GM21619 (cell line): ENCODE measurements at regions not wholly inside any gene's neighbourhood (a gene's known extent, or its start where the extent isn't known, plus 50 kb on each side); places are given as distances from the start of the nearest gene placed in this dataset.
"Not testable (repeated sequence)": the region's sequence is repeated elsewhere in the genome, so short reads cannot be mapped to it uniquely, and the experiment has no call there.

Source experiments
- ATAC-seq: cut with Tn5 transposase; IDR thresholded peaks from one replicate; pipeline ENCODE4 v1.9.1; 2021; ENCODE audit not compliant: unreplicated experiment

GRCh38 chr11:92122561-92122960 is 102.1 kb upstream of the FAT3 start:
- no peak for ATAC-seq

GRCh38 chr11:92111287-92111686 is 113.3 kb upstream of the FAT3 start:
- no peak for ATAC-seq

DNA sequence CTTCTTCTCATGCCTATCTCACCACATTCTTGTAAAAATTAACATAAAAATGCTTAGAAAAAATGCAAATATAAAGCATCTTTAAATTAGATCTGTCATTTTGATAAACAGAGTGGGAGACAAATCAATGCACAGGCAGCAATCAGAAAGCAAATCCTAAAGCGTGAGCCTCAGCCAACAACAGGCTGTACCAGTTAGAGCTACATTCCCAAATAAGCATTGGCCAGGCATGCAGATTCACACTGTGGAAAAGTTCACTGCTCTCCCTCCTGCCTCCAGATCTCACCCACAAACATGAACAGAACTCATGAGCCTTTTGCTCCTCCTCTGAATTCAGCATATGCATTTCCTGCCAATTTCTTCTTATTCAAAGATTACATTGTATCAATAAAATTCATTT is 115.2 kb upstream of the FAT3 start:
- ATAC-seq, result no peak

- ATAC-seq, result no peak
These were observed 117.3 kb upstream of the FAT3 start for GRCh38 chr11:92107331-92107730.

- no peak for ATAC-seq
These were observed 120.3 kb upstream of the FAT3 start for GRCh38 chr11:92104349-92104748.

- ATAC-seq, result no peak
These were observed 122.7 kb upstream of the FAT3 start for GRCh38 chr11:92101920-92102319.

GRCh38 chr11:92099183-92099582 is 125.4 kb upstream of the FAT3 start:
- ATAC-seq, result no peak

DNA sequence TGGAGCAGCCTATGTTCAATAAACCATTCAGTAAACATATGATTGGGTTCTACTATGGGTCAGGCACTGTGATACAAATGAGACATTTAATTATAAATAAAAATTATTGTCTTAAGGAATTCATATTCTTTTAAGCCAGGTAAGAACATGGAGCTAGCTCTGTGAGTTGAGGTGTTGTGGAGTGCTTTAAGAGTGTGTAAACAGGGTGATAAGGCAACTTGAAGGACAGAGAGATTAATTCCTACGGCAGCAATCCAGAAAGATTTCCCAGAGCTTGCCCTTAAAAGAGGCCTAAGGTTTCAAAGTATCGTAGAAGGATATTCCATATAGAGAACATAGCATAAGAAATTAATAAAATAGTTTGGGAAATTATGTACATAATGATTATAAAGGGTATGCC is 126.4 kb upstream of the FAT3 start:
- ATAC-seq, result no peak

GRCh38 chr11:92087725-92088537 is 136.7 kb upstream of the FAT3 start:
- ATAC-seq, result no peak

DNA sequence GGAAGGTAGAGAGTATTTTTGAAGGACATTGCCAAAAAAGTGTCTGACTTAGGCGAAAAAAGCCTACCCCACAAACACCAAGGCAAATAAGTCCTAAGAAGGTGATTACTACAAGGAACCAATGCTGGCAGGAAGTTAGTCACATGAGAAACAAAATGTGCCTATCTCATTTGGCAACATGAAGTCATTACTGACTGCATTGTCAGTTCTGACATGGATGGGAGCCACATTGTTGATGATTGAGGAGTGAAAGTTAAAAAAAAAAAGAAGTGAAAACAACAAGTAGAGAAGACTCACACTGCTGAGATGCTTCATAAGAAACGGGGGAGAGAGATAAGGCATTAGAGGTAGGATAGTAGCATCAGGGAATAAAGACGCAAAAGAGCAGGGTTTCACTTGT is 141.5 kb upstream of the FAT3 start:
- ATAC-seq, result no peak

GRCh38 chr11:92082652-92083051 is 142.0 kb upstream of the FAT3 start:
- no peak for ATAC-seq

GRCh38 chr11:92074498-92074897 is 150.1 kb upstream of the FAT3 start:
- not testable (repeated sequence) for ATAC-seq

- no peak for ATAC-seq
These were observed 153.0 kb upstream of the FAT3 start for GRCh38 chr11:92071660-92072059.

- ATAC-seq, result no peak
These were observed 154.4 kb upstream of the FAT3 start for GRCh38 chr11:92070026-92070889.

GRCh38 chr11:92067016-92067415 is 157.6 kb upstream of the FAT3 start:
- ATAC-seq, result no peak

GRCh38 chr11:92061456-92062062 is 163.1 kb upstream of the FAT3 start:
- ATAC-seq, result no peak

DNA sequence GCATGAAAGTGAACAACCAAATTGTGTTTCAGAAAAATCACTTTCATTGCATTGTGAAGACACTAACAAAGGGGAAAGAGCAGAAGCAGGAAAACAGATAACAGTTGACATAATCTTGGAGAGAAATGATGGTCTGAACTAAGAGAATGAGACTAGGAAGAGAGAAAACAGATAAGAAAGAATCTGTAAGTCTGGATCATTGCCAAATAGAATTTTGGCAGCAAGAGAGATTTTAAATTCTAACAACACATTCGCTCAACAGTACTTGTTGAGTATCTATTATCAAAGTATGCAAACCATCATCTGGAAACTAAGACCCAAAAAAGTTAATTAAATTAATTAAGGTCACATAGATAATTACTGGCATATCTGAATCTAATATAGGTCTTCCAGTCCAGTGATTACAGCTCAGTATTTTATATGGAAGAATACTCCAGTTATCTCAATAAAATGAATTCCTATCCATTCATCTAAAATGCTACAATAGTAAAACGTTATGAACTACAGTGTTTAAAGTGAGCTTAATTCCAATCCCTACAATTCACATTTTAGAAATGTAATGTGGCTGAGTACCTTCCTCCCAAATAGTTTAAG is 166.7 kb upstream of the FAT3 start:
- ATAC-seq, result no peak

DNA sequence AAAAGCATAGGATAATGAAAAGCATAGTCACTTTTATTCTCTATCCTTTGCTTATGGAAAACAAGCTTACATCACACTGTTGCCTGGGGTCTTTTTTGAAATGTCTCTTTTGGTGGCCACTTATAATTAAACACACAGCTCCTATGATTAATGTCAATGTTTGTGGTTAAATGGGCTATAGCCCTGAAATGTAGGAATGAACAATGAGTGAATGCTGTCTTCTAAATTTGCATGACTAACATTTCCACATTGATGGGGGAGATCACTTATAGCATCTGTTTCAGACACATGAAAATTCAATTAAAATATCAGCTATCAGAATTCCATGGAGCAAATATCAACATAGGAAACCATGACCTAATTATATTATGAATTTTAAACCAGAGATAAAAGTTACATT is 171.4 kb upstream of the FAT3 start:
- ATAC-seq, result no peak

DNA sequence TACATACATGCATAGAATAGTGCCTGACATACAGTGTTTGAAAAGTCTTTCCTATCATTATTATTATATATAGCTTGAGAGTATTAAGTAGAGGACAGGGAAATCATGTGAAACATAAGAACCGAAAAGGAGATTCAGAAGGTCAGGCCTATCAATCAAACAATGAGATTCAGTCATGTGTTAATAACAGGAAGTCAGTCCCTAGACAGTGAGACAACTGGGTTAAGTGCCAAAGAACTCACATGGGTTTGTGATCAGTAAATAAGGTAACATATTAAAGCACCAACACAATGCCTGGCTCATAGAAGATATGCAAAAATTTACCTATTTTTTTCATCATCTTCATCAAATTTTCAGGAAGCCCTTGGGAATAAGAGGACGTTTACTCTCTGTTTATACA is 174.3 kb upstream of the FAT3 start:
- ATAC-seq, result no peak

- no peak for ATAC-seq
These were observed 176.2 kb upstream of the FAT3 start for GRCh38 chr11:92048415-92048814.

DNA sequence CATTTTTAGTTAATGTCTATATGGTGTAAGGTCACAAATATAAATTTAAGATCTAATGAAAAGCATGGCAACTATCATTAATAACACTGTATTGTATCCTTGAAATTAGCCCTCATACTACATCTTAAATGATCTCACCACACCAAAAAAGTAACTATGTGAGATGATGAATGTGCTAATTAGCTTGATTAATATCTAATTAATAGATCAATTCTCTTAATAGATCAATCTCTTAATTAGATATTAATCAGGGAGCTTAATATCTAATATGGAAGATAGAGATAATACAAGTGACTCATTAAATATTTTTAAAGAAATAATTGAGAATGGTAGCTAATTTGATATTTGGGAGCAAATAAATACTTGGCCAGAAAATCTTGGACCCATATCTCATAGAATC is 178.5 kb upstream of the FAT3 start:
- ATAC-seq, result no peak
